NCI-H226 (cell line): ENCODE measurements at regions not wholly inside any gene's neighbourhood (a gene's known extent, or its start where the extent isn't known, plus 50 kb on each side); places are given as distances from the start of the nearest gene placed in this dataset.
"Not testable (repeated sequence)": the region's sequence is repeated elsewhere in the genome, so short reads cannot be mapped to it uniquely, and the experiment has no call there.

ENCODE experiments used
- DNase-seq: peaks from one replicate; pipeline ENCODE4 v3.0.0-alpha.2; 2015

GRCh38 chr2:47964277-47964676, 58.0 kb upstream of the FBXO11 start:
- no peak for DNase-seq

DNA sequence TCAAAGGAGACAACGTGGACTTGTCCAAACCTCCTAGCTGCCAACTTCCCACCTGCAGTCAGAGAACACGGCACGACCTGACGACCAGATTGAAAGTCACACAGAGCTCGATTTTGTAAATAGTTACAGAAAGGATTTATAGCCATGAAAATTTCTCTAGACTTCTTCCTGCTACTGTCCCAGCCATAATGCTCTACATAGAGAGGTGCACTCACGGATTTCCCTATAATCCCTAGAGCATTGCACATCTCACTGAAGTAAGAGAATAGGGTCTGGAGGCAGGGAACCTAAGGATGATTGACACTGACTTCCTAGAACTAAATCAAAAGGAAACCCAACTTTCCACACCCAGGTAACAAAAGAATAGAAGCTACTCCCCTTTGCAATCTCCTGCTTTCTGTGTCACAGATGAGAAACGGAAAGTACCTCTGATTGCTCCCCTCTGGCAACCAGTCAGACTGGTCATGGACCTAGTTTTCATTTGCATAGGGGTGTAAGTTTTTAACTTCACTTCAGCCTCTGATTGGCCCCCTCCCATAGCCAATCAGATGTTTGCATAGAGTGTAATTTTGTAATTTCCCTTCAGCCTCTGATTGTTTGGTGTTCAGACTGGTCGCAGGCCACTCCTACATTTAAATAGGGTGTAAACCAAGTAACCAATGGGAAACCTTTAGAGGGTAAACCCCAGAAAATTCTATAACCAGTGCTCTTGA, 58.6 kb upstream of the FBXO11 start:
- DNase-seq: peak; percentile 17

GRCh38 chr2:47976728-47977127, 70.4 kb upstream of the FBXO11 start:
- DNase-seq: not testable (repeated sequence)

GRCh38 chr2:47984041-47984440, 77.7 kb upstream of the FBXO11 start:
- DNase-seq: no peak

GRCh38 chr2:47990503-47990902, 84.2 kb upstream of the FBXO11 start:
- DNase-seq: no peak

- no peak for DNase-seq
Measured at GRCh38 chr2:47992671-47993070, 86.4 kb upstream of the FBXO11 start.

DNA sequence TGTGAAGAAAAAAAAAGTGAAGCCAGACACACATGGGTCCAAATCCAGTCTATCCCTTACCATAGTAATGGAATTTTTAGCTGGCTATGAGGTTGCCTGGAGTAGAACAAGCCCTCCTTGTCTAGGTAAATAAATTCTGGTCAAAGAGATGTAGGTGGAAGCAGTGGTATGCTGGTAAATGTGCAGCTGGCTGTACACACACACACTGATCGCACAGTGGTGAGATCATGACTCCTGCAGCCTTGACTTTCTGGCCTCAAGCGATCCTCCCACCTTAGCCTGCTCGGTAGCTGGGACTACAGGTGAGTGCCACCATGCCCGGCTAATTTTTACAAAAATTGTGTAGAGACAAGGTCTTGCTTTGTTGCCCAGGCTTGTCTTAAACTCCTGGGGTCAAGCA, 90.5 kb upstream of the FBXO11 start:
- no peak for DNase-seq

DNA sequence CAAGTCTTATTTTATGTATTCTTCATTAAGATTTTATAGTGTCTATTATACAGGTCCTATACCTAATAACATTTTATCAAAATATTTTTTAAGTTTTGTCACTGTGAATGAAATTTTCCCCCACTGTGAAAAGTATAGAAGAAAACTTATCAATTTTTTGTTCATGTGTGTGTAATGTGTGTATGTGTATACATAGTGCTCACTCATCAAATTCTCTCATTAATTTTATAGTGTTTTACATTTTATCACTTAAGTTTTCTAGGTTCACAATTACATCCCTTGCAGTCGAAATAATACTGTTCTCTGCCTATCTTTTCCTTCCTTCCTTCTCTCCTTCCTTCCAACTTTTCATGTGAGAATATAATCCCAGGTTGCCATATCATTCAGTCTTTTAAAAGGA, 93.2 kb upstream of the FBXO11 start:
- no peak for DNase-seq

DNA sequence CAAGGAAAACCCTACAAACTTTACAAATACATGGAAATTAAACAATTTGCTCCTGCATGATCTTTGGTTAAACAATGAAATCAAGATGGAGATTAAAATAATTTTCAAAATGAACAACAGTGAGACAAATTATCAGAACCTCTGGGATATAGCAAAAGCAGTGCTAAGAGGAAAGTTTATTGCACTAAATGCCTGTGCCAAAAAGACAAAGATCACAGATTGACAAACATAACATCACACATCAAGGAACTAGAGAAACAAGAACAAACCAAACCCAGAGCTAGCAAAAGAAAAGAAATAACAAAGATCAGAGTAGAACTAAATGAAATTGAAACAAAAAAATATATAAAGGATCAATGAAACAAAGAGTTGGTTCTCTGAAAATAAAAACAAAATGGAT, 95.2 kb upstream of the FBXO11 start:
- no peak for DNase-seq

- no peak for DNase-seq
Measured at GRCh38 chr2:48006094-48006493, 99.8 kb upstream of the FBXO11 start.

- DNase-seq: no peak
Measured at GRCh38 chr2:48007699-48008268, 101.5 kb upstream of the FBXO11 start.

GRCh38 chr2:48009256-48009655, 103.0 kb upstream of the FBXO11 start:
- peak; percentile 55 for DNase-seq

GRCh38 chr2:48015421-48015820, 109.1 kb upstream of the FBXO11 start:
- DNase-seq: no peak

DNA sequence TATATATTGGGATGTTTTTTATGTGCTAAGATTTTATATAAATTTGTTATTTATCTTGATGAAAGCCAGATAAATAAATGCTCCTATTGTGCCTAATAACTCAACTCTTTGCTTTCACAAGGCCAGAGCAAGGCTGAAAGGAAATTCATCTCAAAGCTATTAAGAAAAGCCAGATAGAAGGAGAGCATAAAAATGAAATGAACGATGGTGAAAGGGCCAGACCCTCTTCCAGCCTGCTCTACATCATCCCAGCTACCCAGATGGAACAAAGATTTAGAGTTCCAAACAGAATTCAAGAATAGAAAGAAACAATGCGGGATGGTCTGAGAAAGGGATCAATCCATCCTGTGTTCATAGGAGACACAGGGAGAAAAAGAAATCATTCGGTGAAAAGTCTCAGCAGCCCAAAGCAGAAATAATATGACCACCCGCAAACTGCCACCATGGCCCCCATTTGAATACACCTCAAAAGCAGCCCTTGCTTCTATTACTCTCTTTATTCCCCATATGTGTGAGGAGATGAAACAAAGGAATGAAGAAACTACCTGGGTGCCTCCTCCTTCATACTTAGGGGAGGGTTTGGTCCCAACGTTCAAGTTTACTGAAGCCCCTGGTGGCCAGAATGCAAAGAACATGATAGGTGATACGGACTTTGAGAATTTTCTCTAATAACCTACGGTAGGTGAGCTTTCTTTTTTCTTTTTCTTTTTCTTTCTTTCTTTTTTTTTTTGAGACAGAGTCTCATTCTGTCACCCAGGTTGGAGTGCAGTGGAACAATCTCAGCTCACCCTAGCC, 110.1 kb upstream of the FBXO11 start:
- no peak for DNase-seq

- no peak for DNase-seq
Measured at GRCh38 chr2:48017136-48017535, 110.8 kb upstream of the FBXO11 start.

DNA sequence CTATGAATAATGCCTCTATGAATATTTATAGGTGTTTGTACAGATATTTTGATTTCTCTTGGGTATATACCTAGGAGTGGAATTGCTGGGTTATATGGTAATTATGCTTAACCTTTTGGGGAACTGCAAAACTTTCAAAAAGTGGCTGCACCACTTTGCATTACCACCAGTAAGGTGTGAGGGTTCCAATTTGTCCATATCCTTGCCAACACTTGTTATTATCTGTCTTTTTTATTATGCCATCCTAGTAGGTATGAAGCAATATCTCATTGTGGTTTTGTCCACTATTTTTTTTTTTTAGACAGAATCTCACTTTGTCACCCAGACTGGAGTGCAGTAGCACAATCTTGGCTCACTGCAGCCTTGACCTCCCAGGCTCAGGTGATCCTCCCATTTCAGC, 112.2 kb upstream of the FBXO11 start:
- DNase-seq: no peak

DNA sequence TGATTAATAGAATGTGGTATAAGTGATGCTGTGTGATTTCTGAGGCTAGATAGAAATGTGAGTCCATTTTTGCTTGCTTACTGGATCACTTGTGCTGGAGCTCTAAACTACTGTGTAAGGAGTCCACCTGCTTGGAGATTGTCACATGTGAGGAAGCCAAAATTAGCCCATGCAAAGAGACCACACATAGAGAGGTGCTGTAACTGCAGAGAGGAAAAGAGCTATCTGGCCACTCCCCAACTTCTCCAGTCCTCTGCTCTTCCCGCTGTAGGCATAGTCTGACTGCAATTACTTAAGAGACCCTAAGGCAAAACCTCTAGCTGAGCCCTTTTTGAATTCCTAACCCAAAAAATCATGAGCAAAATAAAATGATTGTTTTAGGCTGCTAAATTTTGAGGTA, 120.6 kb upstream of the FBXO11 start:
- no peak for DNase-seq

DNA sequence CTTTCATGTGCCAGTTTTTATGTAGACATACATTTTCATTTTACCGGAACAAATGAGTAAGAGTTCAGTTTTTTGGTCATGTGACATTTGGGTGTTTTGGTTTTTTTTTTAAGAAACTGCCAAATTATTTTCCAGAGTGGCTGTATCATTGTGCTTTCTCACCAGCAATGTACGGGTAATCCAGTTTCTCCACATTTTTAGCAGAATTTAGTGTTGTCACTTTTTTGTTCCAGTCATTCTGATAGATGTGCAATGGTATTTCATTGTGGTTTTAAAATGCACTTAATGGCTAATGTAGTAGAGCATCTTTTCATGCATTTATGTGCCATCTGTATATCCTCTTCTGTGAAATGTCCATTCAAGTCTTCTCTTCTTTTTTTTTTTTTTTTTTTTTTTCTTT, 126.5 kb upstream of the FBXO11 start:
- DNase-seq: no peak

- no peak for DNase-seq
Measured at GRCh38 chr2:48034295-48034694, 128.0 kb upstream of the FBXO11 start.

DNA sequence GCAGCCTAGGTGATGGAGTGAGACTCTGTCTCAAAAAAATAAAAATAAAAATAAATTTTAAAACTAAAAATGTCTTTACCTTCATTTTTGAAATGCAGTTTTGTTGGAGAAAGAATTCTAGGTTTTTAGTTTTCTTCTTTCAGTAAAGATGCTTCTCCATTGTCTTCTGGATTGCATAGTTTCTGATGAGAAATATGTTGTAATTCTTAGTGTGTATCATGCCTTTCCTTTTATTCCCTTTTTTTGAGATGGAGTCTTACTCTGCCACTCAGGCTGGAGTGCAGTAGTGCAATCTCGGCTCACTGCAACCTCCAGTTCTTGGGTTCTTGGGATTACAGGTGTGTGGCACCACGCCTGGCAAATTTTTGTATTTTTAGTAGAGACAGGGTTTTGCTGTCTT, 130.0 kb upstream of the FBXO11 start:
- no peak for DNase-seq

- no peak for DNase-seq
Measured at GRCh38 chr2:48039209-48039990, 133.1 kb upstream of the FBXO11 start.

- DNase-seq: no peak
Measured at GRCh38 chr2:48043131-48043700, 136.9 kb upstream of the FBXO11 start.

DNA sequence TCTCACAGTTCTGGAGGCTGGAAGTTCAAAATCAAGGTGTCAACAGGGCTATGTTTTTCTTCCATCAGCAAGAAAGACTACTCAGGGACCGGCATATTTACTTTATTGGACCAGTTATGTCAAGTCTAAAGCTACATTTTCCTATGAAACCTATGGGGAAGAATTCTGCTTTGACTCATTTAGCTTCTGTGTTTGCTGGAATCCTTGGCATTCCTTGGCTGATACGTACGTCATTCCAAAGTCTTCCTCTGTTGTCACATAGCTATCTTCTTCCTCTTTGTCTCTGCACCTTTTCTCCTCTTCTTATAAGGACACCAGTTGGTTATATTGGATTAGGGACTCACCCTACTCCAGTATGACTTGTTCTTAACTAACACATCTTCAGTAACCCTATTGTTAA, 137.4 kb upstream of the FBXO11 start:
- peak; percentile 2 for DNase-seq
